ENCODE measurements at regions not wholly inside any gene's neighbourhood (a gene's known extent, or its start where the extent isn't known, plus 50 kb on each side); places are given as distances from the start of the nearest gene placed in this dataset.
"Not testable (repeated sequence)": the region's sequence is repeated elsewhere in the genome, so short reads cannot be mapped to it uniquely, and the experiment has no call there.

- DNase-seq, result no peak
These were observed 73.9 kb downstream of the RMI1 start for GRCh38 chr9:84054341-84055010.

- no peak for DNase-seq
These were observed 77.1 kb downstream of the RMI1 start for GRCh38 chr9:84057662-84058061.

GRCh38 chr9:84059936-84060335, 79.3 kb downstream of the RMI1 start:
- DNase-seq, result no peak

GRCh38 chr9:84061613-84062193, 81.1 kb downstream of the RMI1 start:
- DNase-seq, result no peak

GRCh38 chr9:84062538-84062937, 81.9 kb downstream of the RMI1 start:
- DNase-seq, result no peak

GRCh38 chr9:84067821-84068220, 87.2 kb downstream of the RMI1 start:
- DNase-seq, result no peak

GRCh38 chr9:84068872-84069271, 88.3 kb downstream of the RMI1 start:
- no peak for DNase-seq

- no peak for DNase-seq
These were observed 90.0 kb downstream of the RMI1 start for GRCh38 chr9:84070590-84070989.

GRCh38 chr9:84072621-84073180, 92.1 kb downstream of the RMI1 start:
- no peak for DNase-seq

- DNase-seq, result no peak
These were observed 94.4 kb downstream of the RMI1 start for GRCh38 chr9:84075004-84075403.

GRCh38 chr9:84076384-84076783, 95.8 kb downstream of the RMI1 start:
- no peak for DNase-seq

GRCh38 chr9:84077816-84078215, 97.2 kb downstream of the RMI1 start:
- DNase-seq, result not testable (repeated sequence)

- no peak for DNase-seq
These were observed 99.4 kb downstream of the RMI1 start for GRCh38 chr9:84079994-84080393.

GRCh38 chr9:84101964-84102632, 121.5 kb downstream of the RMI1 start:
- no peak for DNase-seq

- DNase-seq, result no peak
These were observed 123.2 kb downstream of the RMI1 start for GRCh38 chr9:84103651-84104377.

GRCh38 chr9:84107081-84107480, 126.5 kb downstream of the RMI1 start:
- no peak for DNase-seq

GRCh38 chr9:84107995-84108394, 127.4 kb downstream of the RMI1 start:
- DNase-seq, result no peak

- no peak for DNase-seq
These were observed 131.1 kb downstream of the RMI1 start for GRCh38 chr9:84111726-84112125.

- no peak for DNase-seq
These were observed 141.5 kb downstream of the RMI1 start for GRCh38 chr9:84121991-84122523.

GRCh38 chr9:84122572-84122971, 142.0 kb downstream of the RMI1 start:
- DNase-seq, result no peak

GRCh38 chr9:84123648-84124406, 143.2 kb downstream of the RMI1 start:
- no peak for DNase-seq

- DNase-seq, result no peak
These were observed 144.4 kb downstream of the RMI1 start for GRCh38 chr9:84125046-84125445.
